IPS-NIHi7 (cell line): ENCODE measurements at regions not wholly inside any gene's neighbourhood (a gene's known extent, or its start where the extent isn't known, plus 50 kb on each side); places are given as distances from the start of the nearest gene placed in this dataset.
A peak's percentile ranks its signal among the peaks of the same experiment; 100 is the strongest.

Experiments
- DNase-seq: peaks from one replicate; pipeline ENCODE4 v3.0.0; 2012; ENCODE audit warnings: mixed read lengths; ENCODE audit errors: extremely low spot score

DNA sequence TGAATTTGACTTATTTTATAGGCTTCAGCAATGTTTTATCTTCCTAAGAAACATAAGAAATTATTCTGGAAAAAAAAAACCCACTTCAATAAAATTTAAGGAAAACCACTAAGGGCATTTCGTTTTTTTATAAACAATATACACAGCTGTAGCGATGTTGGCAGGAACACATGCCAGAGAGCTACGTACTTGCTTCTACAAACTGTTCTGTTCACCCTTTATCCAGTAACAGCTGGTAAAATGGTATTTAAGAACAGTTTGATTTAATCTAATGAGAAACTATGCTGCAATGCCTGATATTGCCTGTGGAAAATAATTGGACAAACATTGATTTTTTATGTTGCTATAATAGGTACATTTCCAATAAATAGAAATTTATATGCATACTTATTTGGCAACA lies 137.2 kb upstream of the DACH1 start:
- DNase-seq, result no peak

DNA sequence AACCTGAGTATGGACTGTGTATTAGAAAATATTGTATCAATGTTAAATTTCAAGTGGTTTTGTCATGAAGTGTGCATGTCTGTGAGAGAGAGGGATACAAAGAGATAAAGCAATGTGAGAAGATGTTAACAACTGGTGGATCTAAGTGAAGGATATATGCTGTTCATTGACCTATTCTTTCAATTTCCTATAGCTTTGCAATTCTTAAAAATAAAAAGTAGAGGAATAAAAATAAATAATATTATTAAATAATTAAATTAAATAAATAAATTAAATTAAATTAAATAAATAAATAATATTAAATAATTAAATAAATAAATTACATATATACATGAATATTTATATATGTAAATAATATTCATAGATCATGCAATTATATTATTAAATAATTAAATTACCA lies 131.2 kb upstream of the DACH1 start:
- DNase-seq, result no peak

DNA sequence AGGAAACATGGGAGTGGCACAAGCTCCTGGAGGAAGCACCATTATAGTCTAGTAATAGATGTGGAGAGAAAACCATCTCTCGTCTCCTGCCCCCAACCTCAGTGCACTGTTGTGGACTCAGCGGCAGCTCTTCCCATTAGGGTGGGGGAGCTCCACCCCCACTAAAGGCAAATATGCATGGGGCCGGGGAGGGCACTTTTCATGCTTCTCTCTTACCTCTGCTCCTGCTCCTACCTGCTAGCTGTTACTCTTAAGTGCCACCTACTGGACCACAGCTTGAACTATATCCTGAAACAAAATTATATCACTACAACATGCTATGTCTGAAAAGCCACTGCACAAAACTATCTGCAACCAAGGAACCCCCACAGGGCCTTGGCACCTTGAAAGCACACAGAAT lies 112.6 kb upstream of the DACH1 start:
- DNase-seq, result peak; percentile 32

DNA sequence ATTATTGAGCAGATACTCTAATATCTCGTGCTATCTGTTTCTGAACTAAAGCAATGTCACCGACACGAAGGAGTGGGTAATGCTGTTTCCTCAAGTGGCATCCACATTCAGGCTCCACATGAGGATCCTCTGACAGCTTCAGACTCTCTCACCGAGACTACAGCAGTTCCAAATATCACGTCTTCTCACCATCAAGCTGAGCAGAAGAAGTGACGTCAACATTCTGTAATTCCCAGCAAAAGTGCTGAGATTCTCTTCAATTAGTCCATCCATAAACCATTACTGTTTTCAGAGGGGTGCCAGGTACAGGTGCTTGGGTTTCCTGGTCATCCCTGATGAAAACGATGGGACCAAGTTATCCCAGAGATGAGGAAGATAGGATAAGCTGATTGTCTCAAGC lies 110.0 kb upstream of the DACH1 start:
- no peak for DNase-seq

DNA sequence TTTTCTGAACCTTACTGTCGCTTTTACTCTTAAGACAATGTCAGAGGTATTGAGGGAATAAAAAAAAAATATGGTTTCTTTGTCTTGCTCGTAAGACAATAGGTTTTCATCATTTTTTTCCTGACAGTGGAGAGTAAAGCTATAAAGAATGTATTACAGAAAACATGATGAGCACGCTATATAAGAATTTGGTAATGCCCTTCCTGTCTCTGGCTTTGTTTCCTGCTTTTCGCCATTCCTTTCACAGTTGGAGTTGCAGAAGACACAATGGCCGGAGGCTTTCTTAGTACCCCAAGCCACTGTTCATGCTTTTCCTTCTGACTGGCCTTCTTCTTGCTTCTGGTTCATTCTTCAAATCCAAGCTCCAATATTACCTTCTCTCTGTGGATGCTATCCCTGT lies 101.0 kb upstream of the DACH1 start:
- peak; percentile 21 for DNase-seq

DNA sequence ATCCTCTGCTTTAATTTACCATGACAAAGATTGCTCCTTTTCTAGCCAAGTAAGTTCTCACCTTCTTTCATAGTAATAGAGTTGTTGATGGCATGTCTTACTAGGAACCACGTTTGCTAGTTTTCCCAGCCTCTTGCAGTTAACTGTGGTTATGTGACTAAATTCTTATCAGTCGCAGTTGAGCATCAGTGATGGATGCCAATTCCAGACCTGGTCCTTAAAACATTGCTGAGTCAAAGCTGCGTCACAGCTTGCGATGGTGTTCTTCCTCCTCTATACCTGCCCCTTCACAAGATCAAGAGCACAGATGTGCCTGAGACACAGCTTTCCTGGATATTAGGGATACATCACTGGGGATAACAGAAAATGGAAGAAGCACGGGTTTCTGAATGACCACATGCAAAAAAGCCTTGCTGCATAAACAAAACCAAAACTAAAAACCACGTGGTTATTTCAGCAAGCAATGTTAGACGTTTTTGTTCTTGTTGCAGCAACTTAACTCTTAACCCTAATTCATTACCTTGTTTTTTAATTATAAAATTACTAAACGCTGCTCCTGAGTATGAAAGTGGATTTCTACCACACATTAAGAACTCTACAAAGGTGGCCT lies 97.6 kb upstream of the DACH1 start:
- DNase-seq, result no peak

DNA sequence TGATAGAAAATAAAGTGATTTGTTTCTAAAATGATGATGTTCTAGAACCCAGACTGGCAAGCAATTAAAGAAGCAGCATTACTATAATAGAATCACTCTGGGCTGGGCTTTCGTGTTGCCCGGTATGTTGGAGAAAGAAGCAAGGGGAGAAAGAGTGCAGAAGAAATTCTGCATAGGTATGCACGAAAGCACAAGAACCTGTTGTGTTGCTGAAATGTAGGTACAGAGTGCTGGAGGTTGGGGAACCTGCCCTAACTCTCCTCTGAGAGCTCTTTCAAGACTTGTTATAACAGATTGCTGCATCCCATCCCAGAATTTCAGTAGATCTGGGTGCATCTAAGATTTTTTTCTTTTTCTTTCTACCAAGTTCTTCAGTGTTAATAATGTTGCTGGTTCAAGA lies 95.7 kb upstream of the DACH1 start:
- no peak for DNase-seq

DNA sequence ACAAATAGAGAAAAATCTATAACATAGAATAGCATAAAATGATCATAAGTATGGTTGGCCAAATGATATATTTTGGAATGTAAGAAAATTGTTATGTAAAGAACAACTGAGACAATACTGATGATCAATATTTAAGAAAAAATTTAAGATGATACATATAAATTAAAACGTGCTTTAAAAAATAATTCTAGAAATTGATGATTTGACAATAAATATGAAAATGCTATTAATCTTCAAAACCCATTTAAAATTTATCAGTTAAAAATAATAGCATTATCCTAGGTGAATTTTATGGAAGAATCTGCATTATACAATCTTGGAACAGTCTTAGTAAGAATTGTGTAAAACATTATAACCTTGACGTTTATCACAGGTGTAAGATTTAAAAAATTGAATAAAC lies 95.1 kb upstream of the DACH1 start:
- no peak for DNase-seq

DNA sequence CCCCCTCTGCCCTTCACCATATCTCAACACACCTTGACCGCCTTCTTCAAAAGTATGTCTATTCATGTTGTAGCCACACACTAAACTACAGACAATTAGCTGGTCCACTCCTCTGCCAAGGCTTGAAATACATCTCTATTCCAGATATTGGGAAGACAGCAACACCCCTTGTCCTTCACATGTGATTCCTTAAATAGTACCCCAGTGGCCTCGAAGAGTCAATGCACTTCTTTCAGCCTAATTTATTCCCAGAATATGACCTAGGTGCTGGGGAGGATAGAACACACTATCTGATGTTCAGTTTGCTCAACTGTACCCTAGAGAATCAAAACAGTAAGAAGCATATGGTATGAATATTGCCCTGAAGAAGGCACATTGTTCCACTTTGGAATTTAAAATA lies 82.4 kb upstream of the DACH1 start:
- no peak for DNase-seq

DNA sequence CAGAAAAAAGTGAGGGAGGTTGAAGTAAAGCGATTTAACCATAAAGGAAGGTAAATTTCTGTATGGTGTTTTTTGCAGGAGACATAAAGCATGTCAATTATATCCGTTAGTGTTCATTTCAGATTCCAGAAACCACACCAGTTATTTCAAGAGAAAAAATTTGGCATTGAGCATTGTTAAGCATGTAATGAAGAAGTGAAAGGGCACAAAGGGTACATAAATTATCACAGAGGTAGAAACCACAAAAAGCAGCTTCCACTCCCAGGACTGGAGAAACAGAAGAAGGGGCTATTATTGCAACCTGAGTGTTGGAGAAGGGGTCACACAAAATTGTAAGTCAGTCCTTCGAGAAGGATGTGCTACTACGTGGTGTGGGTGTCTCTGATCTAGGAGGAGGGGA lies 72.2 kb upstream of the DACH1 start:
- no peak for DNase-seq

DNA sequence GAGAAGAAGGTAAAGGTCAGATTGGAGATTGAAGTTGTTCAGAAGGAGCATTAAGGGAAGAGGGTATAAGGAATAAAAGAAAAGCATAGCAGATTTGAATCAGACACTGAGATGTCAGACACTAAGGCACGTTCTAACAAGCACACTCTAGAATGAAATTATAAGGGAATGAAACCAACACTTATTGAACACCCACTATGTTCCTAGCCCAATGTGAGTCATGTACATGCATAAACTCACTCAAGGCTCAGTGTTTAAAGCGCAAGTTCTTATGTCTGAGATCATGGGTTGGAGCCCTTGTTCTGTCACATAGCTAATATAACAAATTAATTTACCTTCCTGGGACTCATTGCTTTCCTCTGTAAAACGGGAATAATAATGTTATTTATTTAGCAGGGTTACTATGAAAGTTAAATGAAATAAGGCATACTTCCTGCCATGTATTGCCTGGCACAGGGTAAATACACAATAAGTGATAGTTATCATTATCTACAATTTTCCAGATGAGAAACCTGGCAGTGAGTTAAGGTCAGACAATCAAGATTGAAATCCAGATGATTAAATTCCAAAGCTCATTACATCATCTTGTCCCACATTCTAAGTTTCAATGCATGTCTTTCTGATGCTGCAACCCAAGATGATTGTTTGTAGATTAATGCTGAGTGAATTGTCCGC lies 68.3 kb upstream of the DACH1 start:
- no peak for DNase-seq

DNA sequence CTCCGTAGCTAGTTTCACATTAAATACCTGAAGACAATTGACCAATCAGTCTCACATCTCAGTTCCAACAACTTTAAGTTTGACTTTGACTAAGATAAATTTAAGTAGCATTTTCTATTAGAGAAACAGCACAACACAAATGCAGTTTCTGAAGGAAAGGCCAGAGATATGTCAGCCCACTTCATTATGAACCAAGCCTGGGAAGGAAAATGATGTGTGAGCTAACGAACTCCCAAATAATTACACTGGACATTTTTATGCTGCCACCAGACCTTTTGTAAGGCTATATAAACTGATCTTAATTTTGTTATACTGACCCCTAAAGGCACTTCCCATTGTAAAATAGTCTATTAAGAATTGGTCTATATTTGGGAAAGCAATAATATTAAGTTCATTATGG lies 57.9 kb upstream of the DACH1 start:
- no peak for DNase-seq

DNA sequence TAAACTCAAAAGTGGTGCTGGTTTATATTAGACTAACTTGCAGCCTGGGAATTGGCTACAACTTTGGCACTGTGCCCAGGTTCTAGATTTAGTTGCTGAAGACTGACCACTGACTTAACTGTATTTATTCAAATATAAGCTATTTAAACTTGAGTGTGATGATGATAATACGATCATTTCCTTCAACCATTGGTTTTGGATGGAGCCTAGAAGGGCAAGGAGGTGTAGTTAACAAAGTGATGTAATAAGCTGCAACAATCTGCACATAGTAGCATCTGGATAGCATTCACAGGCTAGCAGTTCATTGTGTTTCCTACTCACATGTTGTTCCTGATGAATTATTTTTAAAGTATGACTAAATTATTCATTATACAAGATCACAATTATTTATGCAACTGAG lies 55.2 kb upstream of the DACH1 start:
- no peak for DNase-seq
